ENCODE measurements at regions not wholly inside any gene's neighbourhood (a gene's known extent, or its start where the extent isn't known, plus 50 kb on each side); places are given as distances from the start of the nearest gene placed in this dataset.

DNA sequence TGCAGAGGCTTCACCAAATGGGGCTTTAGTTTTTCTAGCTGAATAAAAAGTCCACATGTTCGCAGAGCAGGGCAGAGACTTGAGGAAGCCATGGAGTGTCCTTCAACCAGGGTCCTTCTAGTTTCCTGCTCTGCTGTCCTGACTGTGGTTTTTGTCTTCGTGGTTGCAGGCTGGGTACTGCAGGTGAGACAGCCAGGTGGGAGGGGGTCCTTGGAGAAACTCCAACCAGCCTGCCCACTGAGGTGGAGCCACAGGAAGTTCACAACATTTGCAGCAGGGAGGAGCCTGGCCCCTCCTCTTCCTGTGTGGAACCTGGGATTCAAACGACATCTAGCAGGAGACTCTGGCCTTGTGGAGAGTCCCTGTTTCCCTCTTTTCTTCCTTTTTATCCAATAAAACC, 68.8 kb upstream of the MYLIP start:
- TF ChIP-seq EZH2 (IDR thresholded peaks at IDR 0.05; ENCODE audit: insufficient read depth, poor library complexity, severe bottlenecking) (no peak), EZH2phosphoT487 (IDR thresholded peaks at IDR 0.05; ENCODE audit: insufficient read depth, low read depth) (no peak)

Data from GM23248 (cell line).